Testis (tissue), 2 donors: ENCODE measurements at regions not wholly inside any gene's neighbourhood (a gene's known extent, or its start where the extent isn't known, plus 50 kb on each side); places are given as distances from the start of the nearest gene placed in this dataset.

Source experiments
- DNase-seq: peaks from one replicate; pipeline ENCODE4 v3.0.0-alpha.2; 2019
- H3K27ac ChIP-seq, 2 donors: fragments of 200-600 bp; sonication (generic); one replicate each; pipeline ENCODE4 v1.5.1; 2019
- H3K27me3 ChIP-seq: fragments of 200-600 bp; sonication (generic); one replicate; pipeline ENCODE4 v1.5.1; 2019
- H3K36me3 ChIP-seq: fragments of 200-600 bp; sonication (generic); one replicate; pipeline ENCODE4 v1.5.1; 2017; ENCODE audit warnings: low read depth; ENCODE audit errors: missing control alignments
- H3K4me1 ChIP-seq: fragments of 200-600 bp; sonication (generic); one replicate; pipeline ENCODE4 v1.5.1; 2019
- H3K4me3 ChIP-seq, 2 donors: fragments of 200-600 bp; sonication (generic); one replicate each; pipeline ENCODE4 v1.5.1; 2017 to 2019
- H3K9me3 ChIP-seq: fragments of 200-600 bp; sonication (generic); one replicate; pipeline ENCODE4 v1.5.1; 2017
- POLR2A ChIP-seq: fragments of 450-650 bp; IDR thresholded peaks from one replicate; pipeline ENCODE4 v1.6.1; 2017; ENCODE audit warnings: antibody characterized with exemption, mild to moderate bottlenecking, moderate library complexity
- WGBS, 2 donors: methylation state at CpG; one replicate each; pipeline ENCODE4 v1.1.5; 2018; 5-methylcytosine and 5-hydroxymethylcytosine counted together
- intact Hi-C: fragments of 100-400 bp; cut with DNase I; formaldehyde crosslinking; loops from one replicate; pipeline ENCODE4 v1.15.1; 2023; ENCODE audit warnings: low total_unique reads
- TF ChIP-seq, protein P1 (sequence below), 3 experiments: fragments of 450-650 bp in 2 of 3; fragments of 200-600 bp in 1 of 3; sonication (generic) in 1 of 3; IDR thresholded peaks; one replicate each; pipeline ENCODE4 v1.5.1; 2016 to 2019; ENCODE audit warnings: antibody characterized with exemption in 3 of 3, mild to moderate bottlenecking in 2 of 3, moderate library complexity in 1 of 3

DNA sequence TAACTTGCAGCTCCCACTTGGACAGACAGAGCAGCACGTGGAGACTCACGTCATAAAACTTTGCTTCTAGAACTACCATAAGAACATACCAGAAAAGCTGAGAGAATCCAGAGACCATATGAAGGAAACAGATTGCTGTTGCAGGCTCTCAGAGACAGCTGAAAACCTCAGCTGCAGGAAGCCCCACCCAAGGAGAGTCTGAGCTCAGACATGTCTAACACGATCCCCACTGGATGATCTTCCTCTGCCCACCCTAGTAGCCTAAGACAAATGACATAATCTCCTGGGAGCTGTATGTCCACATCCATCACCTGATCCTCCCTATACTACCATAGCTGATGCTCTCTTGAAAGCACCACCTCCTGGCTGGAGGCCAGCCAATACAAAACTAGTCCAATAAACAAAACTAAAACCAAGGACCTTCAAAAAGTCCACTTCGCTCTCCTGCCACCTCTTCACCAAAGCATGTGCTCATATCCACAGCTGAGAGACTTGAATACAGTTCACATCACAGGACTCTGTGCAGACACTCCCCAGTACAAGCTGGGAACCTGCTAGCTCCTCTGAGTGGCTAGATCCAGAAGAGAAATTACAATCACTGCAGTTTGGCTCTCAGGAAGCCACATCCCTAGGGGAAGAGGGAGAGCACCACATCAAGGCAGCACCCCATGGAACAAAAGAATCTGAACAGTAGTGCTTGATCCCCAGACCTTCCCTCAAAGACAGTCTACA is 257.4 kb downstream of the TRIM36 start:
- Histone ChIP-seq H3K4me1 (no peaks in the 10 kb centered on the region), H3K4me3 (no peak overlapping the region), H3K36me3 (no peaks in the 10 kb centered on the region), H3K9me3 (no peaks in the 10 kb centered on the region), H3K27ac (no peak overlapping the region), H3K27me3 (no peaks in the 10 kb centered on the region)
- TF ChIP-seq POLR2A: no peak
- TF ChIP-seq, protein P1, sequence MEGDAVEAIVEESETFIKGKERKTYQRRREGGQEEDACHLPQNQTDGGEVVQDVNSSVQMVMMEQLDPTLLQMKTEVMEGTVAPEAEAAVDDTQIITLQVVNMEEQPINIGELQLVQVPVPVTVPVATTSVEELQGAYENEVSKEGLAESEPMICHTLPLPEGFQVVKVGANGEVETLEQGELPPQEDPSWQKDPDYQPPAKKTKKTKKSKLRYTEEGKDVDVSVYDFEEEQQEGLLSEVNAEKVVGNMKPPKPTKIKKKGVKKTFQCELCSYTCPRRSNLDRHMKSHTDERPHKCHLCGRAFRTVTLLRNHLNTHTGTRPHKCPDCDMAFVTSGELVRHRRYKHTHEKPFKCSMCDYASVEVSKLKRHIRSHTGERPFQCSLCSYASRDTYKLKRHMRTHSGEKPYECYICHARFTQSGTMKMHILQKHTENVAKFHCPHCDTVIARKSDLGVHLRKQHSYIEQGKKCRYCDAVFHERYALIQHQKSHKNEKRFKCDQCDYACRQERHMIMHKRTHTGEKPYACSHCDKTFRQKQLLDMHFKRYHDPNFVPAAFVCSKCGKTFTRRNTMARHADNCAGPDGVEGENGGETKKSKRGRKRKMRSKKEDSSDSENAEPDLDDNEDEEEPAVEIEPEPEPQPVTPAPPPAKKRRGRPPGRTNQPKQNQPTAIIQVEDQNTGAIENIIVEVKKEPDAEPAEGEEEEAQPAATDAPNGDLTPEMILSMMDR (IDR thresholded peaks at IDR 0.05): no peak
- WGBS, 2 donors: 44 to 57% methylated on average over 4 of the region's 4 CpGs
- DNase-seq: no peak
- intact Hi-C loops: no loop called here

DNA sequence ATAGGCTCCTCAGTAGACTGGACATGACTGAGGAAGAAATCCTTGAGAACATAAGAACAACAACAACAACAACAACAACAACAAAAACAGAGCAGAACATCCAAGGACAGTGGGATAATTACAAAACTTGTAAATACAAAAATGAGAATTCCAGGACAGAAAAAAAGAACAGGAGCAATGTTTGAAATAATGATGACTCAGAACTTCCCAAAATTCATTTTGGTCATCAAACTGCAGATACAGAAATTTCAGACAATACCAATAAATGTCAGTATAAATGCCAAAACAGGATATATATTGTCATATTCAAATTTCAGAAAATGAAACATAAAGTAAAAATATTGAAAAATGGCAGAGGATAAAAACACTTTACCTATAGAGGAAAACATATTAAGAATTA is 259.0 kb downstream of the TRIM36 start:
- no peak for TF ChIP-seq POLR2A
- TF ChIP-seq, protein P1 (IDR thresholded peaks at IDR 0.05): no peak
- intact Hi-C loops: no loop called here
- no peaks in the 10 kb centered on the region for H3K9me3 ChIP-seq
- no peaks in the 10 kb centered on the region for H3K36me3 ChIP-seq
- H3K27me3 ChIP-seq: no peaks in the 10 kb centered on the region
- no peak for DNase-seq
- H3K27ac ChIP-seq: no peak overlapping the region
- no peaks in the 10 kb centered on the region for H3K4me1 ChIP-seq
- no peak overlapping the region for H3K4me3 ChIP-seq

DNA sequence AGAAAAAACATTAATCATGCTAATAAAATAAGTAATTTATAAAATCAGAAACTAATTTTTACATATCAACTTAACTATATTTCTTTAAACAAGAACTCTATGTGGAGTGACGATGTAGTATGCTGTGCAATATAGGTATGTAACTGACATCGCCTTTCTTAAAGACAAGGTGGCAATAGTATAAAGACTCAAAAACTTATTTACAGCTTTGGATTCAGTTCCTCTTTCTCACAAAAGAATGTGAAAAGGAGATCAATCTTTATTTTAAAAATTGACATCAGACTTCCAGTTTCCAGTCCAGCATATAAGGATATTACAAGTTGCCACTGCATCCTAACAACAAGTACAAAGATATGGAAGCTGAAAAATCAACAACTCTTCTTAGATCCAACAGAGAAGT is 260.3 kb downstream of the TRIM36 start:
- no peak overlapping the region for H3K4me3 ChIP-seq
- WGBS, 2 donors: 88 to 93% methylated on average over 2 of the region's 2 CpGs
- intact Hi-C loops: no loop called here

DNA sequence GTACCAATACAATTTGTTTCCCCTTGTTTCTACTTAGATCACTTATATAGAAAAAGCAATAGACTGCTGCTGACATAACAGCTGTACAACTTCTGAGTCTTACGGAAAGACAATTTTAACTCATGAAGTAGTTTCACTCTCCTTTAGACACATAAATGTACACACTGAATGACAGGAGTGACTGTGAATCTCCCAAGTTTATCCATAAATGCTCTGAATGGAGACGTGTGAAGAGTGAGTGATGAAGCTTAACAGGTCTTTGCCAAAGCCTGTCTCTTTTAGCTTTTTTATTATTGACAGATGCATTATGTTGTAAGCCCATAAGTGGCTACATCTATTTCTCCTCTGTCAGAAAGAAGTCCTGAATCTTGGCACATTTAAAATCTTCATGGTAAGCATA is 265.9 kb downstream of the TRIM36 start:
- intact Hi-C loops: no loop called here
- Histone ChIP-seq H3K9me3 (no peaks in the 10 kb centered on the region), H3K36me3 (no peaks in the 10 kb centered on the region), H3K27ac (no peak overlapping the region), H3K4me1 (no peaks in the 10 kb centered on the region), H3K4me3 (no peak overlapping the region), H3K27me3 (no peaks in the 10 kb centered on the region)
- WGBS, 2 donors: 54 to 75% methylated on average over 2 of the region's 2 CpGs
- TF ChIP-seq POLR2A: no peak
- TF ChIP-seq, protein P1 (IDR thresholded peaks at IDR 0.05): no peak
- DNase-seq: no peak

More for the DNA sequence above, 260.3 kb downstream of the TRIM36 start:
- Histone ChIP-seq H3K9me3 (no peaks in the 10 kb centered on the region), H3K4me1 (no peaks in the 10 kb centered on the region), H3K27ac (no peak overlapping the region), H3K36me3 (no peaks in the 10 kb centered on the region), H3K27me3 (no peaks in the 10 kb centered on the region)
- DNase-seq: no peak
- no peak for TF ChIP-seq POLR2A
- TF ChIP-seq, protein P1 (IDR thresholded peaks at IDR 0.05): no peak

DNA sequence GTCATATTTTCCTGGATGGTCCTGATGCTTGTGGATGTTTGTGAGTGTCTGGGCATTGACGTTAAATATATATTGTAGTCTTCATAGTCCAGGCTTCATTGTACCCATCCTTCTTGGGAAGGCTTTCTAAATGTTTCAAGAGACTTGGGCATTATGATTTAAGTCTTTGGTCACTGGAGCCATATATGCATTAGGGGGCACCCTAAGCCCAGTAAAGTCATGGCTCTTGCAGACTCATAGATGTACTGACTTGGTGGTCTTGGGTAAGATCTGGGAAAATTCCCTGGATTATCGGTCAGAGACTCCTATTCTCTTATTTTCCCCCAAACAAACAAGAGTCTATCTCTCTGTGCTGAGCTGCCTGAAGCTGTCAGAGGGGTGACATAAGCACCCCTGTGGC is 271.1 kb downstream of the TRIM36 start:
- Histone ChIP-seq H3K36me3 (no peaks in the 10 kb centered on the region), H3K27me3 (no peaks in the 10 kb centered on the region), H3K9me3 (no peaks in the 10 kb centered on the region), H3K4me1 (no peaks in the 10 kb centered on the region), H3K4me3 (no peak overlapping the region), H3K27ac (no peak overlapping the region)
- TF ChIP-seq, protein P1 (IDR thresholded peaks at IDR 0.05): no peak
- TF ChIP-seq POLR2A: no peak
- WGBS, 2 donors: 61 to 81% methylated on average over 2 of the region's 2 CpGs
- peak; percentile 25 for DNase-seq
- intact Hi-C loops: no loop called here
